Vagina (tissue), 2 donors: ENCODE measurements at regions not wholly inside any gene's neighbourhood (a gene's known extent, or its start where the extent isn't known, plus 50 kb on each side); places are given as distances from the start of the nearest gene placed in this dataset.

Source experiments
- CTCF ChIP-seq, 3 experiments: fragments of 450-650 bp in 2 of 3; fragments of 200-600 bp in 1 of 3; sonication (generic) in 1 of 3; IDR thresholded peaks; one replicate each; pipeline ENCODE4 v1.5.1; 2017 to 2019; ENCODE audit warnings: antibody characterized with exemption in 3 of 3, mild to moderate bottlenecking in 2 of 3, moderate library complexity in 2 of 3
- POLR2A ChIP-seq, 2 donors: fragments of 450-650 bp; IDR thresholded peaks; one replicate each; pipeline ENCODE4 v1.6.1; 2017; ENCODE audit warnings: antibody characterized with exemption in 2 of 2, mild to moderate bottlenecking in 2 of 2, moderate library complexity in 2 of 2
- POLR2AphosphoS5 ChIP-seq, 2 donors: sonication (generic); formaldehyde crosslinking; IDR thresholded peaks; one replicate each; pipeline ENCODE4 v1.9.0; 2017; ENCODE audit warnings: antibody characterized with exemption in 2 of 2, mild to moderate bottlenecking in 2 of 2, low read depth in 1 of 2; ENCODE audit not compliant: insufficient read depth in 1 of 2

GRCh38 chr2:45255563-45255962 is 246.3 kb upstream of the SIX2 start:
- no peak for TF ChIP-seq CTCF (IDR thresholded peaks at IDR 0.05)
- TF ChIP-seq POLR2A (IDR thresholded peaks at IDR 0.05) = no peak
- TF ChIP-seq POLR2AphosphoS5 (IDR thresholded peaks at IDR 0.05; ENCODE audit: insufficient read depth in 1 of 2, low read depth in 1 of 2) = no peak
